Body of pancreas (tissue), 4 donors: ENCODE measurements at regions not wholly inside any gene's neighbourhood (a gene's known extent, or its start where the extent isn't known, plus 50 kb on each side); places are given as distances from the start of the nearest gene placed in this dataset.

ENCODE experiments used
- ATAC-seq: fragments of 150-250 bp; one replicate; pipeline ENCODE4 v1.9.1; 2016
- DNase-seq, 4 donors: peaks; one replicate each; pipeline ENCODE4 v3.0.0-alpha.2; 2019
- H3K27ac ChIP-seq, 4 donors: fragments of 200-600 bp; sonication (generic); 1 replicate in 3 of 4; 2 replicates in 1 of 4; pipeline versions ENCODE4 v1.5.1 to v1.6.1; 2016 to 2019; ENCODE audit warnings: mild to moderate bottlenecking in 1 of 4, mixed read lengths in 1 of 4, moderate library complexity in 1 of 4
- H3K27me3 ChIP-seq, 2 donors: fragments of 200-600 bp; sonication (generic); one replicate each; pipeline ENCODE4 v1.6.0; 2016; ENCODE audit warnings: mild to moderate bottlenecking in 1 of 2
- H3K36me3 ChIP-seq, 2 donors: fragments of 200-600 bp; sonication (generic); replicated peaks in 1 of 2; 2 replicates each; pipeline ENCODE4 v1.5.1; 2016; ENCODE audit warnings: low read depth in 2 of 2; ENCODE audit not compliant: insufficient read depth in 1 of 2
- H3K4me1 ChIP-seq: fragments of 200-600 bp; sonication (generic); one replicate; pipeline ENCODE4 v1.6.0; 2016
- H3K4me3 ChIP-seq, 2 donors: fragments of 200-600 bp; sonication (generic); 1 replicate in 1 of 2; 2 replicates in 1 of 2; pipeline ENCODE4 v1.5.1; 2016 to 2019
- H3K9me3 ChIP-seq, 3 donors: fragments of 200-600 bp; sonication (generic); 1 replicate in 2 of 3; 2 replicates in 1 of 3; pipeline ENCODE4 v1.5.1; 2016
- POLR2A ChIP-seq, 3 donors: fragments of 450-650 bp; IDR thresholded peaks; one replicate each; pipeline ENCODE4 v1.6.1; 2016; ENCODE audit warnings: antibody characterized with exemption in 3 of 3, mild to moderate bottlenecking in 2 of 3
- WGBS, 2 donors: methylation state at CpG; one replicate each; pipeline ENCODE4 v1.1.5; 2017; 5-methylcytosine and 5-hydroxymethylcytosine counted together
- intact Hi-C: fragments of 100-400 bp; cut with DNase I; formaldehyde crosslinking; loops from one replicate; pipeline ENCODE4 v1.15.1; 2023
- TF ChIP-seq, protein P1 (sequence below), 7 experiments: fragments of 450-650 bp in 4 of 7; fragments of 200-600 bp in 3 of 7; sonication (generic) in 3 of 7; IDR thresholded peaks; one replicate each; pipeline ENCODE4 v1.5.1; 2016 to 2019; ENCODE audit warnings: antibody characterized with exemption in 7 of 7

DNA sequence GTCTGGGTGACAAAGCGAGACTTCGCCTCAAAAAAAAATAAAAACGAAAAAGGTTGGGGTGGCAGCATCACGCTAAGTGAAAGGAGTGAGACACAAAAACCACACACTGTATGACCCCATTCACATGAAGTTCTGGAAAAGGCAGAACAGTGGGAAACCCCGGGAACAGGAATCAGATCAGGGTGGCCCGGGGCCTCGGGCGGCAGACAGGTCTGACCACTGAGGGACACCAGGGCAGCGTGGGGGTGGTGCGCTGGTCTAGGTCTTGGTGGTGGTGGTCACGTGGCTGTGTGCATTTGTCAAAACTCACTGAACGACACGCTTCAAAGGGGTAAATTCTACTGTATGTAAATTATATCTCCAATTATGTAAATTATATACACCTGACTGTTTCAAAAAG is 79.7 kb upstream of the PRR20G start:
- 75 to 81% methylated on average over 12 to 13 of the region's 13 CpGs for WGBS, 2 donors
- no peak overlapping the region for H3K27ac ChIP-seq
- DNase-seq (no peak), ATAC-seq (no peak)
- H3K27me3 ChIP-seq: no peaks in the 10 kb centered on the region
- no peaks in the 10 kb centered on the region for H3K4me1 ChIP-seq
- intact Hi-C loops: no loop called here
- H3K9me3 ChIP-seq: no peaks in the 10 kb centered on the region
- no peaks in the 10 kb centered on the region for H3K36me3 ChIP-seq
- no peak overlapping the region for H3K4me3 ChIP-seq
- TF ChIP-seq, protein P1, sequence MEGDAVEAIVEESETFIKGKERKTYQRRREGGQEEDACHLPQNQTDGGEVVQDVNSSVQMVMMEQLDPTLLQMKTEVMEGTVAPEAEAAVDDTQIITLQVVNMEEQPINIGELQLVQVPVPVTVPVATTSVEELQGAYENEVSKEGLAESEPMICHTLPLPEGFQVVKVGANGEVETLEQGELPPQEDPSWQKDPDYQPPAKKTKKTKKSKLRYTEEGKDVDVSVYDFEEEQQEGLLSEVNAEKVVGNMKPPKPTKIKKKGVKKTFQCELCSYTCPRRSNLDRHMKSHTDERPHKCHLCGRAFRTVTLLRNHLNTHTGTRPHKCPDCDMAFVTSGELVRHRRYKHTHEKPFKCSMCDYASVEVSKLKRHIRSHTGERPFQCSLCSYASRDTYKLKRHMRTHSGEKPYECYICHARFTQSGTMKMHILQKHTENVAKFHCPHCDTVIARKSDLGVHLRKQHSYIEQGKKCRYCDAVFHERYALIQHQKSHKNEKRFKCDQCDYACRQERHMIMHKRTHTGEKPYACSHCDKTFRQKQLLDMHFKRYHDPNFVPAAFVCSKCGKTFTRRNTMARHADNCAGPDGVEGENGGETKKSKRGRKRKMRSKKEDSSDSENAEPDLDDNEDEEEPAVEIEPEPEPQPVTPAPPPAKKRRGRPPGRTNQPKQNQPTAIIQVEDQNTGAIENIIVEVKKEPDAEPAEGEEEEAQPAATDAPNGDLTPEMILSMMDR (IDR thresholded peaks at IDR 0.05): no peak
- TF ChIP-seq POLR2A (IDR thresholded peaks at IDR 0.05): no peak

DNA sequence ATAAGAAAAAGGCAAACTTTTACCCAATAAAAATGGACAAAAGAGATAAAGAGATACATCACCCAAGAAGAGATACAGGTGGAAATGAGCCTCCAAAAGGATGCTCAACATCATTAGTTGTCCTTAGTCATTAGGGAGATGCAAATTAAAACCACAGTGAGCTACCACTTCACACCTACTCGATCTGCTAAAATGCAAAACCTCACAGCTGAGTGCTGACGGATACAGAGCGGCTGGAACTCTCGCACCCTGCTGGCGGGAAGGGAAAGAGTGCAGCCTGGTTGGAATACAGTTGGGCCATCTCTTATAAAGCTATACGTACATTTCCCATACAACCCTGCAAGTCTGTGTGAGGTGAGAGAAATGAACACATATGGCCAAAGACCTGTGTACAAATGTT is 78.5 kb upstream of the PRR20G start:
- Histone ChIP-seq H3K9me3 (no peaks in the 10 kb centered on the region), H3K4me1 (no peaks in the 10 kb centered on the region), H3K27ac (no peak overlapping the region), H3K27me3 (no peaks in the 10 kb centered on the region), H3K36me3 (no peaks in the 10 kb centered on the region), H3K4me3 (no peak overlapping the region)
- DNase-seq (no peak), ATAC-seq (no peak)
- intact Hi-C loops: no loop called here
- TF ChIP-seq POLR2A (IDR thresholded peaks at IDR 0.05): no peak
- TF ChIP-seq, protein P1 (IDR thresholded peaks at IDR 0.05): no peak
- WGBS, 2 donors: 54 to 82% methylated on average over 6 of the region's 6 CpGs

DNA sequence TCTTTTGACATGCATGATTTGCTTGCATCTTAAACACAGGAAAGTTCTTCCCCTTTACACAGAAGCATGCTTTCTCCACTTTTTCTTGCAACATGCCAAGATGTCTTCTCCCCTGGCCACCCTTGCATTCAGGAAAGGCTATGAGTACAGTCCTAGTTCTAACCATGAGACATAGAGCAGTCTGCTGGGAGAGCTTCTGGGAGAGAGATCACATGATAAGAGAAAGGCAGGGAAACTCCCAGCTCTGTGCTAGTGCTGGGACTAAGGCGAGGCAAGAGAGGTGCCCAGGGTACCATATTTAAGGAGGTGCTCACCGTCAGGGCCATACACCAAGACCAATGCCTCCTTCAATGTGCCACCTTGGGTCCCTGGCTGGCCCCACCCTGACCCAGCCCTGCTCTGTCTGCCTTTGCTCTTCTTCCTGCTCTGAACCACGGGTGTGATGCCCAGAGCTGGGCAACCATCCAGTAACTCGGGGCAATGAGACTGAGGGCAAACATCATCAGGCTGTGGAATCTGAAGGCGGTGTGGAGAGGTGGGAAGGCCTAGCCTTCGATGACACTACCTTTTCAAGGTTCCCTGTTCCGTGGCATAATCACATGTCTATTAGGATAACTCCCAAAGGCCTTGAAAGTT is 77.4 kb upstream of the PRR20G start:
- ATAC-seq (no peak), DNase-seq (no peak)
- Histone ChIP-seq H3K27ac (no peak overlapping the region), H3K9me3 (no peaks in the 10 kb centered on the region), H3K27me3 (no peaks in the 10 kb centered on the region), H3K4me1 (no peaks in the 10 kb centered on the region), H3K4me3 (no peak overlapping the region), H3K36me3 (no peaks in the 10 kb centered on the region)
- no peak for TF ChIP-seq POLR2A (IDR thresholded peaks at IDR 0.05)
- TF ChIP-seq, protein P1 (IDR thresholded peaks at IDR 0.05): no peak
- intact Hi-C loops: no loop called here
- 61 to 67% methylated on average over 7 of the region's 7 CpGs for WGBS, 2 donors

DNA sequence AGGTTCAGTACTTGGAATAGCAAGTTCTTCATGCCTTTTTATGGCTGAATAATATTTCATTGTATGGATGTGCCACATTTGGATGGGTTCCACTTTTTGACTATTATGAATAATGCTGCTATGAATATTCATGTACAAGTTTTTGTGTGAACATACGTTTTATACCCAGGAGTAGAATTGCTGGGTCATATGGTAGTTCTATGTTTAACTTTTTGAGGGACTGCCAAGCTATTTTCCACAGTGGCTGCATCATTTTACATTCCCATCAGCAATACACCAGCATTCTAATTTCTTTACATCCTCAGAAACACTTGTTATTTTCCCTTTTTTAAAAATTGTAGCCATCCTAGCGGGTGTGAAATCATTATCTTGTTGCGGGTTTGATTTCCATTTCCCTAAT is 76.0 kb upstream of the PRR20G start:
- Histone ChIP-seq H3K36me3 (no peaks in the 10 kb centered on the region), H3K27me3 (no peaks in the 10 kb centered on the region), H3K9me3 (no peaks in the 10 kb centered on the region), H3K4me3 (no peak overlapping the region), H3K27ac (no peak overlapping the region), H3K4me1 (no peaks in the 10 kb centered on the region)
- intact Hi-C loops: no loop called here
- DNase-seq (no peak), ATAC-seq (no peak)
- WGBS, 2 donors: 67 to 72% methylated on average over 3 of the region's 3 CpGs
- no peak for TF ChIP-seq POLR2A (IDR thresholded peaks at IDR 0.05)
- TF ChIP-seq, protein P1 (IDR thresholded peaks at IDR 0.05): no peak

DNA sequence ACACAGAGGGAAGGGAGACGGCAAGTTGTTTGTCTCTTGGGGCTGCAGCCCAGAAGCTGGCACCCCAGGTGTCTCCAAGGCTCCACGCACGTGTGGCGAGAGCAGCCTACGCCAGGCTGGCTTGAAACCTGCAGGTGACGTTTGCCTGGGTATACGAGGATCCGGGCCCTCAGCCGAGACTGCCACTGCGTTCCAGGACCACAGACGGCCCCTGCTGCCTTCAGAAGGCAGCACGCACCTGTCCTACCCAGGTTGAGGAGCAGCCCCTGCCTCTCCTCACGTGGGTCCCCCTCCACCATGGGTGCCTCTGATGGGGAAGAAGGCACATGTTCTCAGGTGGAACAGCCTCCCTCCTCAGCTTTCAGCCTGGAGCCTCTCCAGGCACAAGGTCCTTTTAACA is 75.3 kb upstream of the PRR20G start:
- Histone ChIP-seq H3K36me3 (no peaks in the 10 kb centered on the region), H3K27me3 (no peaks in the 10 kb centered on the region), H3K9me3 (no peaks in the 10 kb centered on the region), H3K27ac (no peak overlapping the region), H3K4me1 (no peaks in the 10 kb centered on the region), H3K4me3 (no peak overlapping the region)
- no peak for DNase-seq
- TF ChIP-seq, protein P1 (IDR thresholded peaks at IDR 0.05): no peak
- no peak for TF ChIP-seq POLR2A (IDR thresholded peaks at IDR 0.05)
- intact Hi-C loops: no loop called here
- ATAC-seq: no peak
- 39 to 40% methylated on average over 1 to 13 of the region's 13 CpGs for WGBS, 2 donors
